Jurkat, Clone E6-1 (cell line): ENCODE measurements at regions not wholly inside any gene's neighbourhood (a gene's known extent, or its start where the extent isn't known, plus 50 kb on each side); places are given as distances from the start of the nearest gene placed in this dataset.
"Not testable (repeated sequence)": the region's sequence is repeated elsewhere in the genome, so short reads cannot be mapped to it uniquely, and the experiment has no call there.

Experiments used
- DNase-seq: peaks from one replicate; pipeline ENCODE4 v3.0.0-alpha.2; 2011; ENCODE audit warnings: low read depth, low spot score
- H3K4me3 ChIP-seq: 2 replicates; pipeline ENCODE4 v1.5.1; 2011; ENCODE audit warnings: mild to moderate bottlenecking, low read length, control low read depth, moderate library complexity

DNA sequence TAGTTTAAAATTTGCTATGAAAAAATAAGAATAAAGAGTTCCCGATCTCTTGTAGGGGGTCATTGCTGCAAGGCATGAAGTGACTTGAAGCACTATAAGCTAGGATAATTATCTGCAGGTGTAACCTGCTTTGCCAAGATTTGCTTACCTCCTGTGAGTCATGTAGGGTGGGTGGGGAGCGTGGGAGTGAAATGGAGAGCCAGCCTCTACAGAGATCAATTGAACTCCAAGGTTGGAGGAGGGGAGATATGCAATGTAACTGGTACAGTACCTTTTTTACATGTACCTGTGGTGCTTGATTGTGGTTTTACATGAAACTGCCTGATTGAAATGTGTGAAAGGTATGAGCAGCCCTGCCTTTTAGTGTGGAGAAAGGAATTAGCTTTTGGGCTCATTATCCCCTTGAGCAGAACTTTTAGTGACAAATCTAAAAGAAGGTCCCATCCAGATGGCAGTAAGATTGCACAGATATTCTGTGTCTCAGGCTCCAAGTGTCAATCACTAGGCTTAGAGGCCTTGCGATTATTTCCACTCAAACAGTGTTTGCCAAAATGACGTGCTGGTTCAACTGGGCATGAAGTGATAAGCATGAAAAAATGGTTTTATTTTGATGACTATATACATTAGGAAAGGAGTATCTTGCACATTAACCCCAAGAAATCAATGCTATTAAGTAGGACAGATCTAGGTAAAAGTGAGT, 138.6 kb upstream of the GRB10 start:
- no peak overlapping the region for H3K4me3 ChIP-seq
- no peak for DNase-seq

DNA sequence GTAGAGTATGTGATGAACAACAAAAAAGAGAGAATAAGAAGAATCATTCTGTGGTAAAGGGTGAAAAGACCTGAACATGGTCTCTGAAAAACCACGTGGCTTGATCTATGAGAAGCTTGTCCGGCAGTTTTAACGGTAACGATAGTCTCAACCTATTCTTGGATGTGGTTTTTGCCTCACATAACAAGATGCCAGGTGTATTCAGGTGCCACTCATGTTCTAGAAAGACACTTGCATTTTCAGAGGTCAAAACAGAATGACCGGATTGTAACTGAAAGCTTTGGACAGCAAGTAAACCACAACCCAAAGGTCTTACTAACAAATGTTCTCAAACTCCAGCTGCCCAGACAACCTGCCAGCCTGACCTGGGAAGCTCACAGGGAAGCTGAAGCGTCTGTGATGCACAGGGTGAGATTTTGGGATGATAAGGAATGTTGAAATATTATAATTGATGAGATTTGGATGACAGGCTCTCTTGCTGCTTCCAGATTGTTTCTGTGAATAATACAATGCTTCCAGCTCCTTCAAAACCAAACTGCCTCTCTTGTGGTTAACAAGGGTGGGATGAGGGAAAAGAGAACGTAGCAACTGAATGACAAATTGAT, 137.4 kb upstream of the GRB10 start:
- no peak overlapping the region for H3K4me3 ChIP-seq
- DNase-seq: no peak

DNA sequence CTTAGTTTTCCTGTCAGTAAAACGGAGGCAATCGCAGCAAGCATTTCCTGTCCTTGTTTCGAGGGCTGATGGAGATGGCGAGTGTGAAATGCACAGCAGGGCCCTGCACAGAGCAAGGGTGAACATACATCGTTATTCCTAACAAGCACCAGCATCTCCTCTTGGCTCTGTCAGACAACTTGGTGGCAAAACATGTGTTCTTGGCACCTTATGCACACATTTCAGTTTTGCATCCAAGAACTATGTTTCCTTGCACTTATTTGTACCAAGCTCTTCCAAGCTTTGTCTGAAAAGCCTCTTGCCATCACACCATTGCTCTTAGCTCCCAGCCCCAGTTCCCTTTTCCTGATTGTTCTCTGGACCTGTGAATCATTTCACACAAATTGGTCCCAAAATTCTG, 132.9 kb upstream of the GRB10 start:
- no peak overlapping the region for H3K4me3 ChIP-seq
- no peak for DNase-seq

DNA sequence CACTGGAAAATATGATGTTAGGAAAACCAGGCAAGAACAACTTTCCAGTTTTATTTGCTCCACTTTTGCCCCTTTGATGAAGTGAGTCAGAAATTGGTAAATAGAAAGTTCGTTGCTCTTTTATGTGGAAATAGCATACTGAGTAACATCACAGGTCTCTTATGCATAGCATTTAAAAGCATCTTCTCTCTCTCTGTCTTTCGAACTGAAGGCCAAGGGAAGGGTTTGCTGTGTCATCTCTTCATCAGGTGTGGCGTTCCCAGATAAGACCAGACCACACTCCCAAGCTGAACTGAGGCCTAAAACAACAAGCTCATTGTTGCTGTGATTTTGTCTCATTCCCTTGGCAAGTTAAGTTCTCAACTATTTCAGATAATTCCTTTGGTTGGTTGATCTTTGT, 131.8 kb upstream of the GRB10 start:
- no peak overlapping the region for H3K4me3 ChIP-seq
- no peak for DNase-seq

DNA sequence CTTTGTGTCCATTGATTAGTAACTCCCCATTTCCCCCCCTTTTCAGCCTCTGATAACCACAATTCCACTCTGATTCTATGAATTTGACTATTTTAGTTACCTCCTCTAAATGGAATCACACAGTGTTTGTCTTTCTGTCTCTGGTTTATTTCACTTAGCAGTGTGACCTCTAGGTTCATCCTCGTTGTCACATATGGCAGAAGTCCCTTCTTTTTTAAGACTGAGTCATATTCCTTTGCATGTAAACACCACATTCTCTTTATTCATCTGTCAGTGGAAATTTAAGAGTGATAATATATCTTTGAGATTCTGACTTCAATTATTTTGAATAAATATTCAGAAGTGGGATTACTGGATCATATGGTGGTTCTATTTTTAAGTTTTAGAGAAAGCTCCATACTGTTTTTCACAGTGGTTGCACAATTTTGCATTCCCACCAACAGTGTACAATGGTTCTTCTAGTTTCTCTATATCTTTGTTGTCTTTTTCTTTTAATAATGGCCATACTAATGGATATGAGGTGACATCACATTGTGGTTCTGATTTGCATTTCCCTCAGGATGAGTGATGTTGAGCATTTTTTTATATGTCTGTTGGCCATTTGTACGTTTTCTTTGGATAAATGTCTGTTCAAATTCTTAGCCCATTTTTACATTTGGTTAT, 126.1 kb upstream of the GRB10 start:
- no peak overlapping the region for H3K4me3 ChIP-seq
- DNase-seq: no peak

DNA sequence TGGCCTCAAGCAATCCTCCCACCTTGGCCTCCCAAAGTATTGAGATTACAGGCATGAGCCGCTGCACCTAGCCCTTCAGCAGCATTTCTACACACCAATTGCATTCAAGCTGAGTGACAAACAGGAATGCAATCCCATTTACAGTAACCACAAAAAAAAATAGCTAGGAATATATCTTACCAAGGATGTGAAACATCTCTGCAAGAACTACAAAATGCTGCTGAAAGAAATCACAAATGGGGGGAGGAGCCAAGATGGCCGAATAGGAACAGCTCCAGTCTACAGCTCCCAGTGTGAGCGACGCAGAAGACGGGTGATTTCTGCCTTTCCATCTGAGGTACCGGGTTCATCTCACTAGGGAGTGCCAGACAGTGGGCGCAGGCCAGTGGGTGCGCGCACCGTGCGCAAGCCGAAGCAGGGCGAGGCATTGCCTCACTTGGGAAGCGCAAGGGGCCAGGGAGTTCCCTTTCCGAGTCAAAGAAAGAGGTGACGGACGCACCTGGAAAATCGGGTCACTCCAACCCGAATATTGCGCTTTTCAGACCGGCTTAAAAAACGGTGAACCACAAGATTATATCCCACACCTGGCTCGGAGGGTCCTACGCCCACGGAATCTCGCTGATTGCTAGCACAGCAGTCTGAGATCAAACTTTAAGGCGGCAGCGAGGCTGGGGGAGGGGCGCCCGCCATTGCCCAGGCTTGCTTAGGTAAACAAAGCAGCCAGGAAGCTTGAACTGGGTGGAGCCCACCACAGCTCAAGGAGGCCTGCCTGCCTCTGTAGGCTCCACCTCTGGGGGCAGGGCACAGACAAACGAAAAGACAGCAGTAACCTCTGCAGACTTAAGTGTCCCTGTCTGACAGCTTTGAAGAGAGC, 116.1 kb upstream of the GRB10 start:
- H3K4me3 ChIP-seq, DNase-seq: not testable (repeated sequence)

DNA sequence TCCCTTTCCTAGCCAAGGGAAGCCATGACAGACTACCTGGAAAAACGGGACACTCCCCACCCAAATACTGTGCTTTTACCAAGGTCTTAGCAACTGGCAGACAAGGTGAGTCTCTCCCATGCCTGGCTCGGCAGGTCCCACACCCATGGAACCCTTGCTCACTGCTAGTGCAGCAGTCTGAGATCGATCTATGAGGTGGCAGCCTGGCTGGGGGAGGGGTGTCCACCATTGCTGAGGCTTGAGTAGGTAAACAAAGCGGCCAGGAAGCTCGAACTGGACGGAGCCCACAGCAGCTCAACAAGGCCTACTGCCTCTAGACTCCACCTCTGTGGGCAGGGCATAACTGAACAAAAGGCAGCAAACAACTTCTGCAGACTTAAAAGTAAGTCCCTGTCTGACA, 104.4 kb upstream of the GRB10 start:
- H3K4me3 ChIP-seq, DNase-seq: not testable (repeated sequence)

DNA sequence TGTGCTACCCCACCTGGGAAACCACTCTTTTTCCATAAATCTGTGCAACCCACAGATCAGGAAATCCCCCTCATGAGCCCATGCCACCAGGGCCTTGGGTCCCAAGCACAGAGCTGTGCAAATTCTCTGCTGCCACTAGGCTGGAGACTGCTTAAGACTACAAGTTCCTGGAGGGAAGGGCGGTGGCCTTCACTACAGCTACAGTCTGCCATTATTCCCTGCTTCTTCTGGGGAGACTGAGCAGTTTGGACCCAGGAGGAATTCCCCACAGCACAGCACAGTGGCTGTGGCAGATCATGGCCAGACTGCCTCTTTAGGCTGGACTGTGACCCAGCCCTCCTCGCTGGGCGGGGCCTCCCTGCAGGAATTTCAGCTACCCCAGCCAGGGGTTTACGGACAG, 89.7 kb upstream of the GRB10 start:
- H3K4me3 ChIP-seq: no peak overlapping the region
- no peak for DNase-seq

DNA sequence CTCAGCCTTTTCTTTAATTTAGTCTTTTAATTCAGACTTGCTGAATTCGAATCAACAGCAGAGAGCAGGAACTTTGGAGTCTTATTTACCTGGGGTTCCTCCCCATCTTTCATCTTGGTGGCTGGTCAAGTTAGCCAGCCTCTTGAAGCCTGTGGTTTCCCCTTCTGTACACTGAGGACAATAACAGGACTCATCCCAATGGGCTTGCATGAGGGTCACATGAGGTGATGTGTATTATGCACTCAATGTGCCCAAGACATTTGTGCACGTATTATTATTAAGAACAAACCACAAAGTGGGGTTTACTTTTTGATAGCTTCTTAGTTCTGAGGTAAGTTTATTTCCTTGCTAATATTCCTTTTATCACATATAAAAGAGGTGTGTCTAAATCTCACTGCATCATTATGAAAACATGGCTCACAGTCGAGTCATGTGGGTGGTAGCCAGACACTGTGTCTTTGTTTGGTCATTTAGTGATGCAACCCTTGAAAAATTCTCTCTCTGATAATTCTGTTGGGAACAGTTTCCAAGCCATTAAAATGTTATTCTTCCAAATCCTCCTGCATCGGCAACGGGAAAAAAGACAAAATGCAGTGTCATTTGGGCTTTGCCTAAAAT, 86.5 kb upstream of the GRB10 start:
- no peak for DNase-seq
- no peak overlapping the region for H3K4me3 ChIP-seq

DNA sequence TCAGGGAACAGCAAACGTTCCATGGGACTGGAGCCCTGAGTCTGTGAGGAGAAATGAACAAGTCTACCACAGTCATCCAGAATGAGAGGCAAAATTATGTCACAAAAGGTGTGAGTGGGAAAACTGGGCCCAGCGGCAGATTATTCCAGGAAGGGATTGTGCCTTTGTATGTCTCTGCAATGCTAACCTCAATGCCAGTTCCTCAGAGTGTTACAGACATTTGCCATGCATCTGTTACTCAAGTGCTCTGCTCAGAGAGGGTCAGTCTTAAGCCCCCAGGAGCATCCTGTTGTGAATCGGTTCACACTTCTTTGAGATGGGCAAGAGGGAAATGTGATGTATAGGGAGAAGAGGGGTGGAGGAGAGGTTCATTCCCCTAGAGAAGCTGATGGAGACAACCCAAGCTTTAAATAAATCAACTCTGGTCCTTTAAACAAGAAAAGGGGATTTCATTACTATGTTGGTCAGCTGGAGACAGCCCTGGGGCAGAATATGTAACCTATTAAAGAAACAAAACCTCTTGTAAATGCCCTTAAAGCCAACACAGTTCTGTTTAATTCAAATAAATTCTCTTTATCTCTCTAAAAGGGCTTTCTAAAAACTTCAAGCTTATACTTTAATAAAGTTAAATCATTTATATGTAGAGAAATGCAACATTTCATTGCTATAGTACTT, 85.9 kb upstream of the GRB10 start:
- DNase-seq: no peak
- H3K4me3 ChIP-seq: no peak overlapping the region

DNA sequence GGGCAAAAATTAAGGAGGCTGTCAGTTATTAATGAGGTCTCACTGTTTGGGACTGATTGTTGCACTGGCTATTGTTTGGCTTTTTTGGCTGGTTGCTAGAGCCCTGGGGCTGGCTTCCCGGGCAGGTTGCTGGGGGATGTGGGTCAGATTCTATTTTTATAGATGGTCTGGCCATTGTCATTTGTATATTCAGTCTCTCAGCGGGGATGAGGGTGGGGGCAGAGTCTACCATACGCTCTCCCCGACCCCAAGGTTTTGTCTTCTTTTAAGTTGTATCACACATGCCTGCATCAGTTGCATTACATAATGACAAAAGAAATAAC, 84.3 kb upstream of the GRB10 start:
- no peak for DNase-seq
- no peak overlapping the region for H3K4me3 ChIP-seq

DNA sequence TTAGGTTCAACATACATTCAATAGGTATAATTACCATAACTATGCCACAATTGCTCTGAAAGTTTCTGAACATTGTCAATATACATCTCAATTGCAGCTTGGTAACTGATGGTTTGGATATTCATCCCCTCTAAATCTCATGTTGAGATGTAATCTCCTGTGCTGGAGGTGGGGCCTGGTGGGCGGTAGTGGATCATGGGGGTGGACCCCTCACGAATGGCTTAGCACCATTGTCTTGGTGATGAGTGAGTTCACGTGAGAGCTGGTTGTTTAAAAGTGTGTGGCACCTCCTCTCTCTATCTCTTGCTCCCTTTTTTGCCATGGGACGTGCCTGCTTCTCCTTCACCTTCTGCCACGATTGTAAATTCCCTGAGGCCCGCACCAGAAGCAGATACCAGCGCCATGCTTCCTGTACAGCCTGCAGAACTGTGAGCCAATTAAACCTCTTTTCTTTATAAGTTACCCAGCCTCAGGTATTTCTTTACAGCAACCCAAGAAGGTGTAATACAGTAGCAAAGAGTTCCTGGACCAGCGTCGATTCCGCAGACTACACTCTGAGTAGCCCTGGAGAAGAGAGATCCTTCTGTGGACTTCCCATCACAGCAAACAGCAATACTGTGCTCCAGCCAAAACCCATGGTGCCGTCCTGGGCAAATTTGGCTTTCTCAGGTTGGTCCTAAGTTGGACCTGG, 83.8 kb upstream of the GRB10 start:
- no peak for DNase-seq

DNA sequence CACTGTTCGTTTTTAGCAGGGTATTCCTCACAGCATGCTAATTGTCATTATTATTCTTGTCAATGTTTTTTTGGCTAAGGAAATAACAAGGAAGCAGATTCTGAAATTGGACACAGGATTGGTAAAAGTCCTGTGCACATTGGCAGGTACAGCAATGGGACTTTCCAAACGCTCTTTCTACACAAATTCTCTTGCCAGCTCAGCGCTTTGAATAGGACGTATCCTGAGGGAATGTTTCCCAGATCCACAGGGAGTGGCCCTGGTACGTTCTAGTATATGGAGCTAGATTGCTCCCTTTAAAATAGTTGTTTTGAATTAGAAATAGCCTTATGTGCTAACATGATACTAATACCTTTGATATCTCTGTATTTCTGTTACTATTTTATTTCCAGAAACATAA, 82.8 kb upstream of the GRB10 start:
- H3K4me3 ChIP-seq: no peak overlapping the region
- DNase-seq: no peak

More for the DNA sequence above, 83.8 kb upstream of the GRB10 start:
- no peak overlapping the region for H3K4me3 ChIP-seq

DNA sequence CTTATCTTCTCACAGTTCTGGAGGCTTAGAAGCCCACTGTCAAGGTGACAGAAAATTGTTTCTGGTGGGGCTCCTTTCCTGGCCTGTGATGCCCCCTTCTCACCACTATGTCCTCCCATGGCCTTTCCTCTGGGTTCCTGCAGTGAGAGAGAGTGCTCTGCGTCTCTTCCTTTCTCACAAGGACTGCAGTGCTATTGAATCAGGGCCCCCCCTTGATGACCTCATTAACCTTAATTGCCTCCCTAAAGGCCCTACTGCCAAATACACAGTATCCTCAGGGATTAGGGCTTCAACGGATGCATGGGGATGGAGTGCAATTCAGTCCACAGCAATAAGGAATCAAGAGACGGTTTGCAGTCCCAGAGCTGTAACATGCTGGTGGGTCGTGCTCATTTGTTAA, 82.0 kb upstream of the GRB10 start:
- DNase-seq: no peak
- H3K4me3 ChIP-seq: no peak overlapping the region

DNA sequence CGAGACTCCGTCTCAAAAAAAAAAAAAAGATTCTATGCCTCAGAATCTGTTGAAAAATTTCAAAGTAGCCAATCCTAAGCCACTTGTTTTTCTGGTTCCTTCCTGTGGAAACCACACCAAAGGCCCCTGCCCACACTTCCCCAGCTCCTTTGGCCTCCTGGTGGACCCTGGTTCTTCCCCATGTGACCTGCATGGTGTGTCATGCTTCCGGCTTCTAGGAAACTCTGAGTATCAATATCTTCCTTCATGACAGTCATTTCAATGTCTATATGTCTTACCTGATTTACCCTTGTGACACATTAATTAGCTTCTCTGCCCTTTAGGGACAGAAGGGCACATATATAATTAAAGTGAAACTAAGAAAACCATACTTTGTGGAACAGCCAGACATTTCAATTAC, 80.4 kb upstream of the GRB10 start:
- no peak overlapping the region for H3K4me3 ChIP-seq
- no peak for DNase-seq

DNA sequence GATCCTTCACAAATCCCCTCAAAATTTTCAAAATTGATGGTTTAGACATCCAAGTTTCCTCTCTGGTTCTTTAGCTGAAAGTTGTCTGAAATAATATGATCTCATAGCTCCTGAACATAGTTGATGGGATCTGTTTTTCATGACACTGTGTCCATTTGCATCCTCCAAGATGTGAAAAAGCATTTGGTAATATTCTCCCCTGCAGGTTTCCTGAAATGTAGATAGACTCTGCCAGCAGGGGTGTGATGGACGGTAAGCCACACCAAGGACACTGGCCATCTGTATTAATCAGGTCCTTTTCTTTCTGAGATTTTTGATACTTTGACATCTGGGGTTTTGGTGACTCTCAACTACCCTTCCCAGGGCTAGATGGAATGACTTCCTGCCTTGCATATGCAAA, 79.6 kb upstream of the GRB10 start:
- DNase-seq: no peak
- no peak overlapping the region for H3K4me3 ChIP-seq

DNA sequence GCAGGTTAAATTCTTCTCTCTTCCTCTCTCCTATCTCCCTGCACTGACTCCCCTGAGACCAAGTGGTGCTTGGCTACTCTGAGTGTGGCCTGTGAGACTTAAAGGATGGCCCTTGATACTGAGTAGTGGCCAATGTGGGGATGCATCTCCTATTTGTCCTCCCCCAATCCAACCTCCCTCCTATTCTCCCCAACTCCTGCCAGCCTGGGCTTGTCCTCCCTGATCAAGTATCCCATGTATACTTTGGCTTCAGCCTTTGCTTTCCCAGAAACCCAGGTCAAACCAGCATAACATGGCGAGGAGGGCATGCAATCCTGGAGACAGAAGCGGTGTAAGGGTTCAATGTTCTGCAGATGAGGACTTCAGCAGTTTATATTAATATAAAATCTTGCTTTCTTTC, 77.9 kb upstream of the GRB10 start:
- no peak for DNase-seq

DNA sequence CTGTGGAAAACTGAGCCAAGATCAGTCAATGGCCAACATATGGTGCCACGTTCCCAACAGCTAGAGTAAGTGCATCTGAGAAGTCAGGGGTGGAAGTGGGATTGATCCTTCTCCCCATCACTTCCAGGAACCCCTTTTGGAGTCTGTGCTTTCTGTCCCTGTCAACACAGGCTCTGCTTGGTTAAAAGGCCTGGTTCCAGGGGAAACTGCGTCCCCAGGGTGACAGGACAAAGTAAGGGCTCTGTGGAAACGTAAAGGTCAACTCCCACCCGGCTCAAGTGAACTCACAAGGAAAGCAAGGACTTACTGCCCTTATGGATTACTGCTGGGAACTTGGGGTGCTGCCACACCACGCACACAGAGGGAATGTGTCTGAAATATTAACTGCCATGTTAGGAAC, 77.5 kb upstream of the GRB10 start:
- H3K4me3 ChIP-seq: no peak overlapping the region
- no peak for DNase-seq

More for the DNA sequence above, 77.9 kb upstream of the GRB10 start:
- H3K4me3 ChIP-seq: no peak overlapping the region
